Peyer's patch (tissue), 4 donors: ENCODE measurements at regions not wholly inside any gene's neighbourhood (a gene's known extent, or its start where the extent isn't known, plus 50 kb on each side); places are given as distances from the start of the nearest gene placed in this dataset.

Experiments used
- CTCF ChIP-seq, 6 experiments: fragments of 450-650 bp in 4 of 6; fragments of 200-600 bp in 2 of 6; sonication (generic) in 1 of 6; IDR thresholded peaks; one replicate each; pipeline ENCODE4 v1.5.1; 2017 to 2019; ENCODE audit warnings: antibody characterized with exemption in 6 of 6, mild to moderate bottlenecking in 3 of 6, moderate library complexity in 1 of 6
- POLR2A ChIP-seq, 2 donors: fragments of 450-650 bp; IDR thresholded peaks; one replicate each; pipeline ENCODE4 v1.5.1; 2017; ENCODE audit warnings: antibody characterized with exemption in 2 of 2, mild to moderate bottlenecking in 2 of 2, moderate library complexity in 2 of 2

- TF ChIP-seq CTCF (IDR thresholded peaks at IDR 0.05) (no peak), POLR2A (IDR thresholded peaks at IDR 0.05) (no peak)
These were observed 180.4 kb upstream of the FOXQ1 start for GRCh38 chr6:1131285-1132079.
